ENCODE measurements at regions not wholly inside any gene's neighbourhood (a gene's known extent, or its start where the extent isn't known, plus 50 kb on each side); places are given as distances from the start of the nearest gene placed in this dataset.

- Histone ChIP-seq H3K27ac (no peak overlapping the region), H3K4me1 (no peaks in the 10 kb centered on the region), H3K27me3 (ENCODE audit: low read depth) (no peaks in the 10 kb centered on the region), H3K9me3 (no peaks in the 10 kb centered on the region), H3K36me3 (no peaks in the 10 kb centered on the region), H3K4me3 (no peak overlapping the region)
- ATAC-seq, result no peak
- no peak for DNase-seq
- intact Hi-C loops (cut with DNase I), result no loop called here
- no peak for TF ChIP-seq CTCF (IDR thresholded peaks at IDR 0.05)
Observed at GRCh38 chr6:100307561-100307960, 157.2 kb downstream of the SIM1 start.

GRCh38 chr6:100305209-100305869 is 159.4 kb downstream of the SIM1 start:
- Histone ChIP-seq H3K9me3 (no peaks in the 10 kb centered on the region), H3K4me1 (no peaks in the 10 kb centered on the region), H3K27me3 (ENCODE audit: low read depth) (no peaks in the 10 kb centered on the region), H3K4me3 (no peak overlapping the region), H3K36me3 (no peaks in the 10 kb centered on the region), H3K27ac (no peak overlapping the region)
- intact Hi-C loops (cut with DNase I), result no loop called here
- no peak for TF ChIP-seq CTCF (IDR thresholded peaks at IDR 0.05)
- ATAC-seq (no peak), DNase-seq (no peak)

- no peak for ATAC-seq
- intact Hi-C loops (cut with DNase I), result no loop called here
- TF ChIP-seq CTCF (IDR thresholded peaks at IDR 0.05), result no peak
Observed at GRCh38 chr6:100304575-100304974, 160.1 kb downstream of the SIM1 start.

GRCh38 chr6:100301731-100302130 is 163.0 kb downstream of the SIM1 start:
- Histone ChIP-seq H3K27ac (no peak overlapping the region), H3K27me3 (ENCODE audit: low read depth) (no peaks in the 10 kb centered on the region), H3K4me3 (no peak overlapping the region), H3K9me3 (no peaks in the 10 kb centered on the region), H3K4me1 (no peaks in the 10 kb centered on the region), H3K36me3 (no peaks in the 10 kb centered on the region)
- no peak for ATAC-seq
- TF ChIP-seq CTCF (IDR thresholded peaks at IDR 0.05), result no peak
- DNase-seq, result no peak
- intact Hi-C loops (cut with DNase I), result no loop called here

More at GRCh38 chr6:100304575-100304974, 160.1 kb downstream of the SIM1 start:
- H3K36me3 ChIP-seq, result no peaks in the 10 kb centered on the region
- H3K4me3 ChIP-seq, result no peak overlapping the region
- no peak overlapping the region for H3K27ac ChIP-seq
- H3K27me3 ChIP-seq (ENCODE audit: low read depth), result no peaks in the 10 kb centered on the region
- no peak for DNase-seq
- no peaks in the 10 kb centered on the region for H3K4me1 ChIP-seq
- H3K9me3 ChIP-seq, result no peaks in the 10 kb centered on the region

- no peak for TF ChIP-seq CTCF (IDR thresholded peaks at IDR 0.05)
- no peak for DNase-seq
- Histone ChIP-seq H3K9me3 (no peaks in the 10 kb centered on the region), H3K36me3 (no peaks in the 10 kb centered on the region), H3K4me3 (no peak overlapping the region), H3K27me3 (ENCODE audit: low read depth) (no peaks in the 10 kb centered on the region), H3K4me1 (no peaks in the 10 kb centered on the region), H3K27ac (no peak overlapping the region)
- intact Hi-C loops (cut with DNase I), result no loop called here
- no peak for ATAC-seq
Observed at GRCh38 chr6:100300221-100300736, 164.4 kb downstream of the SIM1 start.
